Epithelial cell of proximal tubule (primary cell): ENCODE measurements at regions not wholly inside any gene's neighbourhood (a gene's known extent, or its start where the extent isn't known, plus 50 kb on each side); places are given as distances from the start of the nearest gene placed in this dataset.

Source experiments
- DNase-seq: peaks from one replicate; pipeline ENCODE4 v3.0.0-alpha.2; 2011; ENCODE audit warnings: low read depth
- H3K4me3 ChIP-seq: 2 replicates; pipeline ENCODE4 v1.5.1; 2011; ENCODE audit warnings: low read depth, mild to moderate bottlenecking, low read length
- CTCF ChIP-seq: conservative IDR thresholded peaks from 2 replicates; pipeline ENCODE4 v1.5.1; 2012; ENCODE audit warnings: low read depth, mild to moderate bottlenecking, low read length

- TF ChIP-seq CTCF: no peak
- DNase-seq: peak; percentile 45
- no peak overlapping the region for H3K4me3 ChIP-seq
These were observed 491.2 kb upstream of the PDZRN3 start for GRCh38 chr3:74115906-74116305.

GRCh38 chr3:74107451-74107850 lies 482.7 kb upstream of the PDZRN3 start:
- no peak for TF ChIP-seq CTCF
- H3K4me3 ChIP-seq: no peak overlapping the region
- DNase-seq: no peak

DNA sequence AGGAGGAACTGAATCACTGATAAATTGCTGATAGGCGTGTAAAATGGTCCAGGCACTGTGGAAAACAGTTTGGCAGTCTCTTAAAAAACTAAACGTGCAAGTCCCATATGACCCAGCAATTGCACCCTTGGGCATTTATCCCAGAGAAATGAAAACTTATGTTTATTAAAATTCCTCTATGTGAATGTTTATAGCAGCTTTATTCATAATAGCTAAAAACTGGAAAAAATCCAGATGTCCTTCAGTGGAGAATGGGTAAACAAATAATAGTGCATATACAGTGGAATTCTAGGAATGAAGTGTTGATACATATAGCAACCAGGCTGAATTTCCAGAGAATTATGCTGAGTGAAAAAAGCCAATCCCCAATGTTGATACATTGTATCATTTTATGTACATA lies 482.2 kb upstream of the PDZRN3 start:
- no peak for DNase-seq
- no peak for TF ChIP-seq CTCF
- H3K4me3 ChIP-seq: no peak overlapping the region

GRCh38 chr3:74091204-74091603 lies 466.5 kb upstream of the PDZRN3 start:
- DNase-seq: no peak
- TF ChIP-seq CTCF: no peak
- no peak overlapping the region for H3K4me3 ChIP-seq

DNA sequence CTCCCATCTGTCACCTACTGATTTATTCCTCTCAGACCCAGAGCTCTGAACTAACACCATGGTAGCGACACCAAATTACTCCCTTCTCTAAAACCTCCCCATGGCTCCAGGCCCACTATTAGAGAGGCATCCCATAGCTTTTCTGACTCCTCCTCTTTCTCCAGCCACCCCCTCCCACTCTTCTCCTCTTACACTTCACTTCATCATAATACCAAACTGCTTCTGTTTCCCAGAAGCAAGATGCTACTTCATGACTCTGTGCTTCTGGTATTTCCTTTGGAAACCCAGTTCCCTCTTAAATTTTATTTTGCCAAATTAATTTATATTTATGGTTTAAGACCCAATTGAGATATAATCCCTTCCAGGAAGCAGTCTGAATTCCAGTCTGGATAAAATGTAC lies 465.1 kb upstream of the PDZRN3 start:
- no peak for DNase-seq
- TF ChIP-seq CTCF: no peak
- no peak overlapping the region for H3K4me3 ChIP-seq

GRCh38 chr3:74080056-74080461 lies 455.3 kb upstream of the PDZRN3 start:
- DNase-seq: no peak
- no peak overlapping the region for H3K4me3 ChIP-seq
- TF ChIP-seq CTCF: no peak

DNA sequence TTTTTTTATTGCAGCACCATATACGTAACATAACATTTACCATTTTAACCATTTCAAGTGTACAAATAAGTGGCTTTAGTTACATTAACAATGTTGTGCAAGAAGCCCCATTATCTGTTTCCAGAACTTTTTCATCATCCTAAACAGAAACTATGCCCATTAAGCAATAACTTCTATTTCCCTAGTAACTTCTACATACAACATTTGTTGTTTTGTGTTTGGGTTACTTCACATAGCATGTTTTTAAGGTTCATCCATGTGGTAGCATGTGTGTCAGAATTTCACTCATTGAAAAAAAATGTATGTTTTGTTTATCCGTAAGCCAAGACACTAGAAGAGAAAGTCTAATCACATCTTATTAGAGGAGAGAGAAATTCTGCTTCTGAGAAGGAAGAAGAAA lies 450.5 kb upstream of the PDZRN3 start:
- no peak for TF ChIP-seq CTCF
- DNase-seq: no peak
- no peak overlapping the region for H3K4me3 ChIP-seq
